Raji (cell line): ENCODE measurements at regions not wholly inside any gene's neighbourhood (a gene's known extent, or its start where the extent isn't known, plus 50 kb on each side); places are given as distances from the start of the nearest gene placed in this dataset.

ENCODE experiments used
- POLR2A ChIP-seq: IDR thresholded peaks from 2 replicates; pipeline ENCODE4 v1.6.1; 2011; ENCODE audit warnings: low read depth, low read length, control low read depth; ENCODE audit not compliant: insufficient read depth

DNA sequence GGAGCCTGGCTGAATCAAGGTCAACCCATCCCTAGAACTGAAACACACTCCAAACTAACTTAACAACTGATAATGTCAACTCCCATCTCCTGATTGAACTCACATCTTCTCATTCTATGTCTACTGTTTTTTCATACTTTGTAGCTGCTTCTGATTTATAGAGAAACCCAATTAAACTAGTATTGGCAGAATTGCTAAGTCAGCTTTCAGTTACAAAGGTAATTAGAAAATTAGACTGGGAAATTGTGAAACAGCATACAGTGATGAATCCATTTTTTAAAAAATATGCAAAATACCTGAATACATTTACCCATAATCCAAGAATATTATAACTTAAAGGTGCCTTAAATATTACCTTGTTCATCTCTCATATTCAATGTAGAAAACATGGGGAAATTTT is 535.2 kb upstream of the CLINT1 start:
- TF ChIP-seq POLR2A = no peak

DNA sequence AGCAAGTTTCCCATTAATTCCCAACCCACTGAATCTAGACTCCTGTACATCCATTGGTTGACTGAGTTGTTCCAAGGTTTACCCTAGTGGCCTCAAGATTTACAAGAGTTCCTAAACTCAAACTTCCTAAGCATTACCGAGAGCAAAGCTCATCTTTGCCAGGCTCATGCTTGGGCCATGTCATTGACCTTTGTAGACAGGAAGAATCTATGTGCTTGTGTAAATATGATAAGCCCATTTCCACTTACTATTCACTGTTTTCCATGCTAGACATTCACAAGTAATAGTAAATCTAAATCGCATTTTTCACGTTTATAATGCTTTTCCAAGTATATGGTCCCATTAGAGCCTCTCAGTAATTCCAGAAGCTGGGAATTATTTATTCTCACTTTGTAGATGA is 534.5 kb upstream of the CLINT1 start:
- no peak for TF ChIP-seq POLR2A

DNA sequence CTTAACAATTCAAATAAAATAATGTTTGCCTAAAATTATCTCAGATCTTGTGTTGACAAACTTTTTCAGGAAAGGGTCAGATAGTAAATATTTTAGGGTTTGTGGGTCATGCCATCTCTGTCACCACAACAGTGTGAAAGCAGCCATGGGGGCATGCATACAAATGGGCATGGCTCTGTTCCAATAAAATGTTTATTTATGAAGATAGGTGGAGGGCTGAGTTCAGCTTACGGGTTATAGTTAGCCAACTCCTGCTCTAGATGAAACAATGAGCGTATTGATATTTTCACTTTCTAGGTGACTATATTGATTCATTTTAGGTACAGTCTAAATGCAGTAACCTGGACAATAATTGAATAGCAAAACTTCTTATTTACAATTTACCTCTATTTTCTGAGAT is 533.8 kb upstream of the CLINT1 start:
- TF ChIP-seq POLR2A = no peak

DNA sequence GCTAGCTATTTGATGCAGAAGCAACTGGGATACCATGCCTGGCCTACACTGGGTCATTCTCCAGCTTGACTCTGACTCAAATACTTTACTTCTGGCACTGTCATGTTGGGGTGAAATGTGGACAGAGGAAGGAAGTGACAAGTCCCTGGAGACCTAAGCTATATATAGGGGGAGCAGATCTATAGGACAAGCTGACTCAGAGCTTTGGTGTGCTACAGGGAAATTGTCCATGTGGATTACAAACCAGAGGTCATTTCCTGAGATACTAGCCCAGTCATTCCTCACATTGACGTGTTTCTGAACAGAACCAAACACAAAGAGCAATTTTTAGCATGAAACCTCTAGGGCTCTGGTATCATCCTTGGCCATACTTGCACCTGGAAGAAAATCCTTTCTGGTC is 531.6 kb upstream of the CLINT1 start:
- TF ChIP-seq POLR2A = no peak

DNA sequence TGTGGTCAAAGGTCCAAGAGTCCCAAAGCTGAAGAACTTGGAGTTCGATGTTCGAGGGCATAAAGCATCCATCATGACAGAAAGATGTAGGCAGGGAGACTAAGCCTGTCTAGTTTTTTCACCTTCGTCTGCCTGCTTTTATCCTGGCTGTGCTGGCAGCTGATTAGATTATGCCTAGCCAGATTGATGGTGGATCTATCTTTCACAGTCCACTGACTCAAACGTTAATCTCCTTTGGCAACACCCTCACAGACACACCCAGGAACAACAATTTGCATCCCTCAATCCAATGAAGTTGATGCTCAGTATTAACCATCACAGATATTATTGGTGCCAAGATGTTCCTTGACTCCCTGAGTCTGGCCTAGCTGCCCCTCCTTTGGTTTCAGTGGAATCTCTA is 530.8 kb upstream of the CLINT1 start:
- TF ChIP-seq POLR2A = no peak

DNA sequence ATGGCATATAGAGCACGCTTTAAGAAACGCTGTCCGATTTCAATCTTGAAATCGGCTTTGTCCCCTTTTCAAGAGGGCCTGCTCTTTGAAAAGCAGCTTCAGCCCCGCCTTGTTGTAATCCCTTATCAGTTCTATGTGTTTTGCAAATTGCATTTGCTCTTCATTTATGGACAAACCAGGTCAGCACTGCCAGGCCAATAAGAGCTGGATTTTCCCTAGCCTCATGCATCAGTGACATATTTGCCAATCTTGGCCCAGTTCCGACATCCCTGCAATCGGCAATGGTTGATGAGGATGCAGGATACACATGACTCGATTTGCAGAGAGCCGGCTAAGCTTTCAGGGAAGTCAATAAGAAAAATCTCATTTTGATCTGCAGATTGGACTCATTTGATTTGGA is 529.1 kb upstream of the CLINT1 start:
- TF ChIP-seq POLR2A = no peak

DNA sequence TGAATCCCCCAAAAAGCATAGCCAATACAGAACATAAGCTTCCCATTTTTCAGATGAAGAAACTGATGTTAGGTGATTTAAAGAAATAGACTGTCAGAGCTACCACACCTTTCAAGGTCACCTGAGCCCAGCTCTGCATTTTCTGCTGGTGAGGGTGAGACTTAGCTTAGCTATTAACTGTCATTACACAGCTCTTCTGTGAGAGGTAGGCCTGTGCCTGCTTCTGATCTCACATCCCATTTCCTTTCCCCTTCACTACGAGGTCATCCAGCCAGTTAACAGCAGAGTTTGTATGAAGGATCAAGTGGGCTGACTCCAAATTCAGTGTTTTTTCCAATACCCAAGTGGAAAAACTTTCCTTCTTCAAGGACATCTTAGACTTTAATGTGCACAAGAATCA is 528.6 kb upstream of the CLINT1 start:
- TF ChIP-seq POLR2A = no peak

DNA sequence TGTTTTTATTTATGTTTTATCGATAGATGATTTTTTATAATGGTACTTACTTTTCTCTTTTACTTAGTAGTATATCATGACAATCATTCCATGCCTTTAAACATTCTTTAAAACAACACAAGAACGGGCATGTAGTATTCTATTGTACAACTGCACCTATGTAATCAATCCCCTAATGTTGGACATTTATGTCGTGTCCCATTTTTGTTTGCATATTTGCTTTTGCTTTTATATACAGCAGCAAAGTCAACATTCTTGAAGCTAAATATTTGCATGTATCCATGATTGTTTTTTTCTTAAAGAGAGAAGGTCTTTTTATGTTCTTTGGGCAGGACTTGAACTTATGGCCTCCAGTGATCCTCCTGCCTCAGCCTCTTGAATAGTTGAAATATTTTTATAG is 527.0 kb upstream of the CLINT1 start:
- TF ChIP-seq POLR2A = no peak

DNA sequence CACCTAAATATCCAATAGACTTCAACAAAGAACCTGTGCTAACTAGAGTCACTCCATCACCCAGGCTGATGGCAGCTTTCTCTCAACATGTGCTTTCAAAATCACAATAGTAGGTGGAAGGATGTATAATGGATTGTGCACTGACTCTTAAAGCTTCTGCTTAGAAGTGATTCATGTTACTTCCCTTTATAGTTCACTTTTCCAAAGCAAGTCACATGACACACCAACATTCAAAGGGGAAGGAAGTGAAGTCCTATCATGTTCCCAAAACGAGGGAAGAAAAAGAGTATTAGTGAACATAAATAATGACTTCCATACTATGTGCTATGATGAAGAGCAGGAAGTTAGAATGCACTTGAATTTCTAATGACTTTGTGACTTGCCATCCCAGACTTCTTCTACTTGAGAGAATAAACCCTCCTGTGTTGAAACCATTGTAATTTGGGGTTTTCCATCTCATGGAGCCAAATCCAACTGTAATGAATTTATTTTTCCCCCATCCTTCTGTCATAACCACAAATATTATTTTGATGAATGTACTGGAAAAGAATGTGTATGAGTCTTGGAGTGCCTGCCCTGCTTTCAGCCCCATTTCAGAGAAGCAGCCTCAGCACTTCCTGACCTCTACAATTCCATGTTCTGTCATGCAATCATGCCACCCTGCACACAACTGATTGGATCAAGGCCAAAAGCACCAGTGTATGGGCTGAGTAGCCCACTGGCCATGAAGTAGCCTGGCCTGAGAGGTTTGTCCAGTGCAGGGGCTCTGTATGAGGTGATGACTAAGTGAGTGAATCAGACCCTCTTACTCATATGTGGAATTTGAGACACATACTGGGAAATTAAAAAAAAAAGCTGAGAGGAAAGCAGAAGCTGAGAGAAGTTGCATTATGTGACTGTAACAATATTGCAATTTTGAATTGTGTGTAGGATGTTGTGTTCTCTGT is 525.9 kb upstream of the CLINT1 start:
- no peak for TF ChIP-seq POLR2A

DNA sequence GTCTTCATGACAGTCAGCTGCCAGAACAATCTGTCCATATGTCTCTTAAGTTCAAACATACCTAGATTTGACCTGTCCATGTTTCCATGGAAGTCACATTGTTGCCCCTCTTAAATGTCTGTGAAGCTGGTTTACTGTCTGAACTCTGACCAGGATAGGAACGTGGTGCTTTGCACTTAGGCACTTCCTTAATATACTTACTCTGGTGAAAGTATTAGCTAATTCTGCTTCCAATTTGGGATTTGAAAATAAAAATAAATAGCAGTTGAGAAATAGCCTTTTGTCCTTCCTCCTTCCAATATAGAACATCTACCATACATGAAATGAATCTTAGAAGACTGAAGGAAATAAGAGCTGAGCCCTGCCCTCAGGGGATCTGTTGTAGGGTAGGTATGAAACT is 524.5 kb upstream of the CLINT1 start:
- TF ChIP-seq POLR2A = no peak

DNA sequence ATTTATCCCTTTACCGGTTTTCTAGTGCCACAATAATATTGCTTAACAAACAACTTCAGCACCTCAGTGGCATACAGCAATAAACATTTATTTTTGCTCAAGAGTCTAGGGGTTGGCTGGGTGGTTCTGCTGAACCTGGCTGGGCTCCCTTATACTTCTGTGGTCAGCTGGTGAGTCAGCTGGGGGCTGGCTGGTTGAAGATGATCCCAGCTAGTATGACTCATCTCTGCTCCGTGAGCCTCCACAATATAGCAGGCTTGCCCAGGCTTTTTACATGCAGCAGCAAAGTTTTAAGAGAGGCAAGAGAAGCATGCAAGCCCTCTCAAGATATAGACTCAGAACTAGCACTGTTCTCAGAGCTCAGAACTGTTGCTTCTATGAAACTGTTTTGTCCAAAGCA is 523.5 kb upstream of the CLINT1 start:
- TF ChIP-seq POLR2A = no peak

DNA sequence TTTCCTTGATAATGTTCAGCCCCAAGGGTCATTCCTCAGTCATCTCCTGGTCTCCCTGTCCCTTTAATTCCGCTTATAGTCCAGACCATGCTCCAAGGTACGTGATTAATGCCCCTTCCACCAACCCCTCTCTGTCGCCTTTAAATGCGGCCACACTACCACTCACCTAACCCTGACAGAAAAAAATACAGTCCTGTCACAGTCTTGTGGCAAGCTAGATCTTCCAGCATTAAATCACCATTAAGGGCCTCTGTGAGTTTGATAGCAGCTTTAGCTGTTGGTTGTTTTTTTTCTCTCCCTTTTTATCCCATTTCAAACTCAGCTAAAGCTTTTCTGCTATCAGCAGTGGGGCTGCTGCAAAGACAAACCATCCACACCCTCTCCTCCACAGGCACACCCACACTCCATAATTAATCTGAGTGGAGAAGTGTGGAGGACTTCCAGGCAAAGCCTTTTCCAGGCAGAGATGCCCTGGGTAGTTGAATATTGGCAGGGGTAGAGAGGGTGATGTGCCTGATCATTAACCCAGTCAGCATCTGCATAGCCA is 522.7 kb upstream of the CLINT1 start:
- TF ChIP-seq POLR2A = no peak

DNA sequence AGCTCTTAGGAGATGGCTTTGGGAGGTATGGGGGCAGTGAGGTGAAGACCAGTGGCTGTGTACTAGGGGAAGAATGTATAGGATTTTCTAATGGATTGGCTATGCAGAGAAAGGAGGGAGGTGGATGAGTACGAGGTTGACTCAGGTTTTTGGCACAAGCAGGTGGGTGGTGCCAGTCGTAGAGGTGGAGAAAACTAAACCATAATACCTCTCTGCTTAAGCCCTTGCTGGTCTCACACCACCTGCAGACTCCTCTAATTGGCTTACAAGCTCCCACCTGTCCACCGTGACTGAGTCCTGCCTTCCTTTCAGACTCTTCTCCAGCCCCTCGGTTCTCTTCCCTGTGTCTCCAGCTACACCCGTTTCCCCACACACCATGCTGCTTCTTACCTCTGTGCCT is 521.7 kb upstream of the CLINT1 start:
- no peak for TF ChIP-seq POLR2A

DNA sequence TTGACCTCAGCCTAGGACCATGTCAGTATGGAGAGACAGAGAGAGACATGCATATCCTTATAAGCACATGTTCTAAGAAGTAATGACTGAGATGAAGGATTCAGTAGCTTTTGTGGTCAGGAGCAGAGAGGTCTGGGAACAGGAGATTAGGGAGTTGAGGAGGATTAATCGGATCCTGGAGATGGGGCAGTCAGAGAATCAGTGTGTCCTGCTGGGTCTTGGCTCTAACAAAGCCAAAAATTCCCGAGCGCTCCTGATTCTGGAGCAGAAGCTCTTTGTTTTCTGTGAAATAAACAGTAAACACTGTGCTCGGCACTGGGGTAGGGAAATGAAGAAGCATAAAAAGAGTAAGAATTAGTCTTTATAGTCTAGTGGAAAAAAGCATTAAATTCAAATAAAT is 520.0 kb upstream of the CLINT1 start:
- TF ChIP-seq POLR2A = no peak

DNA sequence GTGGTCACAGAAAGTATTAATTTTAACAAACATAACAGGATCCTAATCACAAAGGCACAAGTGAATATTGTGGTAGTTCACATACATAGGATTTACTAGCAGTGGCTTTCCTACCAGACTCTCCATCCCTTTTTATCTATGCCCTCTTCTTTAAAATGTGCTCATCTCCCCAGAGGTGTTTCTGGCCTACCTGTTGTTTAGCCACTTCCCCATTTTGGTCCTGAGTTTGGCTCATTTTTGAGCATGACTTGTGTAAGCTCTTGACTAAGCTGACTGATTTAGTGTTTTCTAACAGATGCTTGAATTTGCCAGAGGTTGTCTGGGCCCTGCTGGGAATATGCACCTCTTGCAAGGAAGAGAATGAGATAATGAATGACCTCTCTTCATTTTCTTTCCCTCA is 517.7 kb upstream of the CLINT1 start:
- TF ChIP-seq POLR2A = no peak

DNA sequence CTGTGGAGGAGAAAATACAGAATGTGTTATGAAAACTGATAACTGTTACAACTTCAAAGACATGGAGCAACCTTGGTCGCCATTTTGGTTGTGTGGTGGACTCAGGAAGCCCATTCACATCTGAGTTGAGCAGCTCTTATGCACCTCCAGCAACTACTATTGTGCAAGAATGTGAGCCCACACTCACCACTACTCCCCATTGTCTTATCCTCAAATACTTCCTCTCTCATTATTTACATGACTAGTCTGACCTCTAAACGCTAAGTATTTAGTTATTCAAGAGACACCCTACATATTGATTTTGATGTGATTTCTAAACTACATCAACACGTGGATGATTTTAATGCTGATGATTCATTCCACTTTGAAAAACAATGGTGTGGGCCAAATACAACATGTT is 516.6 kb upstream of the CLINT1 start:
- TF ChIP-seq POLR2A = no peak
